Breast epithelium (tissue), 4 donors: ENCODE measurements at regions not wholly inside any gene's neighbourhood (a gene's known extent, or its start where the extent isn't known, plus 50 kb on each side); places are given as distances from the start of the nearest gene placed in this dataset.

ENCODE experiments used
- DNase-seq, 2 donors: peaks; one replicate each; pipeline ENCODE4 v3.0.0-alpha.2; 2019; ENCODE audit warnings: low spot score in 2 of 2
- H3K27ac ChIP-seq, 2 donors: fragments of 200-600 bp; sonication (generic) in 1 of 2; one replicate each; pipeline ENCODE4 v1.5.1; 2016 to 2019; ENCODE audit warnings: mild to moderate bottlenecking in 1 of 2
- H3K27me3 ChIP-seq, 2 donors: fragments of 200-600 bp; sonication (generic) in 1 of 2; one replicate each; pipeline versions ENCODE4 v1.5.1 to v1.6.0; 2017 to 2019; ENCODE audit warnings: control low read depth in 1 of 2, mild to moderate bottlenecking in 1 of 2
- H3K36me3 ChIP-seq: fragments of 200-600 bp; one replicate; pipeline ENCODE4 v1.5.1; 2019
- H3K4me1 ChIP-seq, 2 donors: fragments of 200-600 bp; sonication (generic); one replicate each; pipeline ENCODE4 v1.5.1; 2016 to 2019; ENCODE audit warnings: control low read depth in 1 of 2
- H3K4me3 ChIP-seq, 3 donors: fragments of 200-600 bp; sonication (generic); 1 replicate in 2 of 3; 2 replicates in 1 of 3; pipeline ENCODE4 v1.5.1; 2016 to 2019; ENCODE audit warnings: mild to moderate bottlenecking in 3 of 3, moderate library complexity in 2 of 3
- H3K9me3 ChIP-seq, 2 donors: fragments of 200-600 bp; sonication (generic) in 1 of 2; one replicate each; pipeline ENCODE4 v1.5.1; 2016 to 2019; ENCODE audit warnings: control low read depth in 1 of 2
- CTCF ChIP-seq, 3 donors: fragments of 450-650 bp; IDR thresholded peaks; one replicate each; pipeline ENCODE4 v1.5.1; 2016 to 2017; ENCODE audit warnings: antibody characterized with exemption in 3 of 3, mild to moderate bottlenecking in 3 of 3, moderate library complexity in 3 of 3
- POLR2A ChIP-seq: fragments of 450-650 bp; IDR thresholded peaks from one replicate; pipeline ENCODE4 v1.6.1; 2016; ENCODE audit warnings: antibody characterized with exemption, mild to moderate bottlenecking, moderate library complexity
- POLR2AphosphoS5 ChIP-seq, 3 donors: sonication (generic); formaldehyde crosslinking; IDR thresholded peaks; one replicate each; pipeline ENCODE4 v1.6.1; 2017; ENCODE audit warnings: antibody characterized with exemption in 3 of 3
- intact Hi-C: fragments of 100-400 bp; cut with DNase I; formaldehyde crosslinking; loops from one replicate; pipeline ENCODE4 v1.15.1; 2023; ENCODE audit warnings: low total_unique reads

- H3K4me3 ChIP-seq: no peak overlapping the region
- no peaks in the 10 kb centered on the region for H3K9me3 ChIP-seq
- no peak overlapping the region for H3K27ac ChIP-seq
- DNase-seq: no peak
- no peak for TF ChIP-seq CTCF (IDR thresholded peaks at IDR 0.05)
- no peak for TF ChIP-seq POLR2AphosphoS5 (IDR thresholded peaks at IDR 0.05)
- no peak for TF ChIP-seq POLR2A
- H3K4me1 ChIP-seq: no peaks in the 10 kb centered on the region
- intact Hi-C loops: no loop called here
- no peaks in the 10 kb centered on the region for H3K36me3 ChIP-seq
- H3K27me3 ChIP-seq: peaks cover 0 to 48% of the 10 kb centered on the region in 2 donors
These were observed 157.7 kb upstream of the LHX1 start for GRCh38 chr17:36779550-36779949.

- H3K4me1 ChIP-seq: no peaks in the 10 kb centered on the region
- H3K9me3 ChIP-seq: no peaks in the 10 kb centered on the region
- TF ChIP-seq POLR2A (no peak), CTCF (IDR thresholded peaks at IDR 0.05) (no peak), POLR2AphosphoS5 (IDR thresholded peaks at IDR 0.05) (no peak)
- no peaks in the 10 kb centered on the region for H3K36me3 ChIP-seq
- DNase-seq: no peak
- intact Hi-C loops: no loop called here
- H3K4me3 ChIP-seq: no peak overlapping the region
- peaks cover 0 to 43% of the 10 kb centered on the region in 2 donors for H3K27me3 ChIP-seq
- no peak overlapping the region for H3K27ac ChIP-seq
These were observed 152.6 kb upstream of the LHX1 start for GRCh38 chr17:36784633-36785032.

GRCh38 chr17:36786867-36787266, 150.4 kb upstream of the LHX1 start:
- Histone ChIP-seq H3K36me3 (no peaks in the 10 kb centered on the region), H3K9me3 (no peaks in the 10 kb centered on the region), H3K4me1 (no peaks in the 10 kb centered on the region), H3K27me3 (peaks cover 0 to 41% of the 10 kb centered on the region in 2 donors), H3K27ac (no peak overlapping the region), H3K4me3 (no peak overlapping the region)
- TF ChIP-seq CTCF (IDR thresholded peaks at IDR 0.05) (no peak), POLR2A (no peak), POLR2AphosphoS5 (IDR thresholded peaks at IDR 0.05) (no peak)
- DNase-seq: no peak
- intact Hi-C loops: no loop called here

GRCh38 chr17:36791150-36791941, 145.9 kb upstream of the LHX1 start:
- H3K9me3 ChIP-seq: no peaks in the 10 kb centered on the region
- peaks cover 0 to 12% of the 10 kb centered on the region in 2 donors for H3K27me3 ChIP-seq
- intact Hi-C loops: no loop called here
- no peak overlapping the region for H3K4me3 ChIP-seq
- no peaks in the 10 kb centered on the region for H3K36me3 ChIP-seq
- TF ChIP-seq POLR2AphosphoS5 (IDR thresholded peaks at IDR 0.05): no peak
- no peak for TF ChIP-seq CTCF (IDR thresholded peaks at IDR 0.05)
- TF ChIP-seq POLR2A: no peak
- DNase-seq: no peak
- no peaks in the 10 kb centered on the region for H3K4me1 ChIP-seq
- no peak overlapping the region for H3K27ac ChIP-seq

- TF ChIP-seq POLR2A (no peak), CTCF (IDR thresholded peaks at IDR 0.05) (no peak), POLR2AphosphoS5 (IDR thresholded peaks at IDR 0.05) (no peak)
- no peaks in the 10 kb centered on the region for H3K4me1 ChIP-seq
- no peaks in the 10 kb centered on the region for H3K36me3 ChIP-seq
- no peak for DNase-seq
- intact Hi-C loops: no loop called here
- no peaks in the 10 kb centered on the region for H3K9me3 ChIP-seq
- H3K27ac ChIP-seq: no peak overlapping the region
- no peak overlapping the region for H3K4me3 ChIP-seq
- peaks cover 0 to 12% of the 10 kb centered on the region in 2 donors for H3K27me3 ChIP-seq
These were observed 145.3 kb upstream of the LHX1 start for GRCh38 chr17:36791942-36792475.
